ENCODE measurements at regions not wholly inside any gene's neighbourhood (a gene's known extent, or its start where the extent isn't known, plus 50 kb on each side); places are given as distances from the start of the nearest gene placed in this dataset.
"Not testable (repeated sequence)": the region's sequence is repeated elsewhere in the genome, so short reads cannot be mapped to it uniquely, and the experiment has no call there.

DNA sequence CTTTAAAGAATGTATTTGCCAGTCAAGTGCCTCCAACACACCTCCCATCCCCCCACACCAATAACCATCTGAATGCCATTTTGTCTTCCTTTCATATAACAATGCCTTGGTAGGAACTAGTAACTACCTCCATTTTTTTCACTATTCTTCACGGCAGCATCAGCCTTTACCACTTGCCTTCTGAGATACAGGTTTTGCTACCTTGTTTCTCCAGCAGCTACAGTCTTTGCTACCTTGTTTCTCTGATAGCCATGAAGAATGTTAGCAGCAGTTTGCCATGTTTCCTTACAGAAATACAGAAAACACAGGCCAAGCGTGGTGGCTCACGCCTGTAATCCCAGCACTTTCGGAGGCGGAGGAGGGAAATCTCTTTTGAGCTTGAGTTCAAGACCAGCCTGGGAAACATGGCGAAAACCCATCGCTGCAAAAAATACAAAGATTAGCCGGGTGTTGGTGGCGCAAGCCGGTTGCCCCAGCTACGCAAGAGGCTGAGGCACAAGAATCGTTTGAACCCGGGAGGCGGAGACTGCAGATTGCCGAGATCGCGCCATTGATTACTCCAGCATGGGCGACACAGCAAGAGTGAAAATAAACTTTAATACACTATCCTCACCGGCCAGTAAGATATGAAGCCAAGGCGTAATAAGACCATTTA, 100.9 kb downstream of the HFE start:
- ChIA-PET CTCF (interaction anchor here (0.7 to 5.0 kb wide), 16 partner anchors 10 to 153 kb away, joined by 3 to 56 read pairs (median 4); a partner anchor contains a TSS), POLR2A (interaction anchor here (0.6 to 21.3 kb wide), 47 partner anchors 8 to 1705 kb away, joined by 3 to 1838 read pairs (median 6); partner anchors contain the start of genes HFE and HMGN4)
- Histone ChIP-seq H3K9me3 (ENCODE audit: control insufficient read depth in 1 of 2, insufficient read depth in 1 of 2, low read length in 2 of 2) (peaks cover 0 to 3% of the 10 kb centered on the region in 2 experiments), H3K36me3 (ENCODE audit: insufficient read depth, low read length) (no peaks in the 10 kb centered on the region), H3K27ac (ENCODE audit: low read depth in 1 of 2, low read length in 2 of 2) (peak overlapping the region; percentile 88 to 93), H3K4me3 (ENCODE audit: low read length) (peak overlapping the region; percentile 84), H3K4me1 (ENCODE audit: insufficient read depth, low read length) (peaks cover 29% of the 10 kb centered on the region), H3K27me3 (ENCODE audit: control insufficient read depth in 1 of 2, insufficient read depth in 2 of 2, low read length in 2 of 2) (no peaks in the 10 kb centered on the region)
- Mint-ChIP-seq H3K4me1 (ENCODE audit: low read depth) (peaks cover 42% of the 10 kb centered on the region), H3K4me3 (peak overlapping the region; percentile 94), H3K36me3 (ENCODE audit: low read depth) (peaks cover 11% of the 10 kb centered on the region), H3K27ac (peak overlapping the region; percentile 96), H3K9me3 (no peaks in the 10 kb centered on the region), H3K27me3 (no peaks in the 10 kb centered on the region)
- DNase-seq (peak in 10 of 14 experiments; percentile 19 to 79 (median 34)), ATAC-seq (ENCODE audit: poor library complexity) (peak; percentile 9)
- no peak for TF ChIP-seq CTCF (IDR thresholded peaks at IDR 0.05)
- intact Hi-C loops (cut with DNase I, micrococcal nuclease), result loop anchor here in 1 of 2 experiments (2.0 kb wide), 5 partner anchors 17 to 63 kb away; a partner anchor contains a TSS

GRCh38 chr6:26191512-26191911, 104.3 kb downstream of the HFE start:
- H3K4me3 ChIP-seq (ENCODE audit: low read length); H3K27ac Mint-ChIP-seq; H3K9me3 Mint-ChIP-seq; H3K27ac ChIP-seq (ENCODE audit: low read depth in 1 of 2, low read length in 2 of 2); H3K9me3 ChIP-seq (ENCODE audit: control insufficient read depth in 1 of 2, insufficient read depth in 1 of 2, low read length in 2 of 2); DNase-seq; ATAC-seq (ENCODE audit: poor library complexity); H3K27me3 ChIP-seq (ENCODE audit: control insufficient read depth in 1 of 2, insufficient read depth in 2 of 2, low read length in 2 of 2); H3K4me3 Mint-ChIP-seq; intact Hi-C loops (cut with DNase I, micrococcal nuclease); H3K36me3 ChIP-seq (ENCODE audit: insufficient read depth, low read length); H3K27me3 Mint-ChIP-seq: not testable (repeated sequence)
- CTCF ChIA-PET, result interaction anchor here (1.0 to 5.0 kb wide), 2 partner anchors 13 to 25 kb away, joined by 4 to 27 read pairs; a partner anchor contains a TSS
- peaks cover 49% of the 10 kb centered on the region for H3K4me1 Mint-ChIP-seq (ENCODE audit: low read depth)
- POLR2A ChIA-PET, result interaction anchor here (0.8 to 21.3 kb wide), 10 partner anchors 6 to 88 kb away, joined by 3 to 1838 read pairs (median 216); a partner anchor contains a TSS
- H3K4me1 ChIP-seq (ENCODE audit: insufficient read depth, low read length), result peaks cover 30% of the 10 kb centered on the region
- peaks cover 16% of the 10 kb centered on the region for H3K36me3 Mint-ChIP-seq (ENCODE audit: low read depth)

DNA sequence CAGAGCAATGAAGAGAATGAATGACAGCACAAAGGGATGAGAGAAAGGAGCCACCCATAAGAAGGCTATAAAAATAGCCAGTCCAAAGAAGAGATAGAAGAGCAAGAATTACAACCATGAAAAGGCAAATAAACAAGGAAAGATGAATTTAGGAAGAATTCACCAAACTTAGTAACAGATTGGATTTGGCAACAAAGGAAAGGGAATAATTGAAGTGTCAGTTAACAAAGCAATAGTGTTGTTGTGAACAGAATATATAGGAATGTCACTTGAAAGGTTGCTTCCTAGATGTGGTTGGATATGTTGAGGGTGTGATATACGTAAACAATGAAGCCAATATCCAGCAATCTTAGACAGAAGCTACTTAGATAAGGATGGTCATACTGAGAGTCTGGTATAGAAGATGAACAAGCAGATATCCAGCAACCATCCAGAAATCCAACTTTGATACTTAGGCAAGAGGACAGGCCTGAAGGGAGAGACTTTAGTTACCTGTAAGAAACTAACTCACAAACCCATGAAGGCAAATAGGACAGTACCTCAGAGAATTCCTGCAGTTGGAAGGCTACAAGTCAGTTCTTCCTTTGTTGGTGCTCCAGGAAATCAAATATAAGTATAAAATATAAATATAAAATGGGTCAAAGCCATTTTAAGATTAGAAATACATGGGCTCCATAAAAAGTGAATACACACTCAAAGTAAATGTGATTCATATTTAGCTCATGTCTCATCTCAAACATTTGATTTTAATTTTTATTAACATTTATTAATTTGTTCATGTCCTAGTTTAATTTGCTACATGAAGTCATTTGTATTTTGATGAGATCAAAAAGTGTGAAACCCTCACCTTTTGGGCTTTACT, 106.5 kb downstream of the HFE start:
- H3K36me3 ChIP-seq (ENCODE audit: insufficient read depth, low read length), result no peaks in the 10 kb centered on the region
- ATAC-seq (ENCODE audit: poor library complexity) (no peak), DNase-seq (no peak)
- intact Hi-C loops (cut with DNase I, micrococcal nuclease), result no loop called here
- H3K36me3 Mint-ChIP-seq (ENCODE audit: low read depth), result peaks cover 34% of the 10 kb centered on the region
- peaks cover 0 to 2% of the 10 kb centered on the region in 2 experiments for H3K9me3 ChIP-seq (ENCODE audit: control insufficient read depth in 1 of 2, insufficient read depth in 1 of 2, low read length in 2 of 2)
- ChIA-PET POLR2A (interaction anchor here (0.6 to 21.3 kb wide), 19 partner anchors 7 to 1700 kb away, joined by 3 to 1838 read pairs (median 129); a partner anchor contains a TSS), CTCF (interaction anchor here (0.7 to 5.4 kb wide), 5 partner anchors 12 to 57 kb away, joined by 3 to 35 read pairs (median 4); a partner anchor contains a TSS)
- peaks cover 28% of the 10 kb centered on the region for H3K4me1 ChIP-seq (ENCODE audit: insufficient read depth, low read length)
- peaks cover 48% of the 10 kb centered on the region for H3K4me1 Mint-ChIP-seq (ENCODE audit: low read depth)
- no peak overlapping the region for H3K27ac ChIP-seq (ENCODE audit: low read depth in 1 of 2, low read length in 2 of 2)
- no peak for TF ChIP-seq CTCF (IDR thresholded peaks at IDR 0.05)
- no peaks in the 10 kb centered on the region for H3K27me3 Mint-ChIP-seq
- H3K9me3 Mint-ChIP-seq, result no peaks in the 10 kb centered on the region
- H3K27me3 ChIP-seq (ENCODE audit: control insufficient read depth in 1 of 2, insufficient read depth in 2 of 2, low read length in 2 of 2), result no peaks in the 10 kb centered on the region
- no peak overlapping the region for H3K4me3 ChIP-seq (ENCODE audit: low read length)
- H3K27ac Mint-ChIP-seq, result peak overlapping the region; percentile 97
- peak overlapping the region; percentile 94 for H3K4me3 Mint-ChIP-seq

Data from CD4-positive, alpha-beta T cell (primary cell).